HG03045 (cell line): ENCODE measurements at regions not wholly inside any gene's neighbourhood (a gene's known extent, or its start where the extent isn't known, plus 50 kb on each side); places are given as distances from the start of the nearest gene placed in this dataset.
"Not testable (repeated sequence)": the region's sequence is repeated elsewhere in the genome, so short reads cannot be mapped to it uniquely, and the experiment has no call there.

Experiments
- ATAC-seq: cut with Tn5 transposase; IDR thresholded peaks from one replicate; pipeline ENCODE4 v1.9.1; 2021; ENCODE audit warnings: mild to moderate bottlenecking, moderate library complexity; ENCODE audit not compliant: unreplicated experiment

DNA sequence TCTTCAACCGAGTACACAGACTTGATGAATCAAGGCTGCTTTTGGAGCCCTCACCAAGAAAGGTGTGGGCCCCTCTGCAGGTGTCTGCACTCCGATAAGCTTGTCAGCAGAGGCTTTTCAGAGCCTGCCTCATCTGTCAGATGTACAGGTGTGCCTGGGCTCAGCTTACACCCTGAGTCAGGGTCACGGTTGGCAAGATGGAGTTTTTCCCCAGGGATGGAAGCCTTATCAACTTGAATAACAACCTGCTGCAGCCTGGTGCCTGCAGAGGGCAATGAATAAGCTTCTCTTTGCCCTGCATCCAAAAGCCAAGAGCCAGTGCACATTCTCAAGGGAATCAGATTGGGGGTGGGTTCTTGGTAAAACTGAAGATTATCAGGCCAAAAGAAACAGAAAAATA is 427.1 kb downstream of the CD83 start:
- ATAC-seq = no peak

DNA sequence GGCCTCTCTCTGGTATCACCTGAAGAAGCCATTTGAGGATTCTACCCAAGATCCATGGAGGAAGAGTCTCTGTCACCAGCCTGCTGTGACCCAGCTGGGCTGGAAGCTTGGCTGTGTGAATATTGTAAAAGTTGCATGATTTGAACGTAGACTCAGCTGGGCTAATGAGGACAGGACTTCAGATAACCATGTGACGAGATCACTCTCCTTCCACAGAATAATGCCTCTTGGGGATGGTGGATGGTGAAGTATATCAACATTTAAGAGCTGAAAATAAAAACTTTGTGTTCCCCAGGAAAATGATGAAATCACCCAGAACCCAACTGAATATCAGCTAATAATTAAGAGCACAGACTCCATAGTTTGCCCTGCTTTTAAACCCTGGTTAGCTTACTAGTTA is 427.9 kb downstream of the CD83 start:
- no peak for ATAC-seq

GRCh38 chr6:14546036-14546435 is 428.5 kb downstream of the CD83 start:
- ATAC-seq = no peak

DNA sequence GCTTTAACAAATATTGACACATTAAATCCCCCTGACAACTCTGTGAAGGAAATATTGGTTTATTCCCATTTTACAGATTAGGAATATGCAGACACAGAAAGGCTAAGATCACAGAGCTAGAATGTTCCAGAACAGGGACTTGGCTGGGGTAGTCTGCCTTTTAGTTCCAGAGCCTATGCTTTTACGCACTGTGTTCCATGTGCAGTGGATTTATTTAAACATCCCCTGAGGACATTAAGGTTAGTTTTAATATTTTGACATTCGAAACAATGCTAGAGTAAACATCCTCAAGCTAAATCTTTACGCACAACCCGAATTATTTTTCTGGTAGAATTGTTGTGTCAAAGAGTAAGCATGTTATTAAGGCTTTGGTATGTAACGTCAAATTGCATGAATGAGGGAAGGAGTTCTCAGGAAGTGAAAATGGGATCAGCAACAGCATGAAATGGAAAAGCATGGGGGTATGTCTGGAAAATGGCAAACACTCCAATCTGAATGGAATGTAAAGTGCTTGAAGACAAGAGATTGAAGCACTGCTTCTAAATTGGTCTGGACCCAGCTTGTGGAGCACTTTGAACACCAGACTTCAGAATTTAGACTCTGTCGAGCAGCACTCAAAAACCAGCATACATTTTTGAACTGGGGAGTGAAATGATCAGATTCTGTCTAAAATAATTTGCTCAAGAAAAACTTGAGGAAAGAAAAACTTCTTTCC is 429.9 kb downstream of the CD83 start:
- no peak for ATAC-seq

- ATAC-seq = no peak
Measured at GRCh38 chr6:14549304-14549770, 431.8 kb downstream of the CD83 start.

DNA sequence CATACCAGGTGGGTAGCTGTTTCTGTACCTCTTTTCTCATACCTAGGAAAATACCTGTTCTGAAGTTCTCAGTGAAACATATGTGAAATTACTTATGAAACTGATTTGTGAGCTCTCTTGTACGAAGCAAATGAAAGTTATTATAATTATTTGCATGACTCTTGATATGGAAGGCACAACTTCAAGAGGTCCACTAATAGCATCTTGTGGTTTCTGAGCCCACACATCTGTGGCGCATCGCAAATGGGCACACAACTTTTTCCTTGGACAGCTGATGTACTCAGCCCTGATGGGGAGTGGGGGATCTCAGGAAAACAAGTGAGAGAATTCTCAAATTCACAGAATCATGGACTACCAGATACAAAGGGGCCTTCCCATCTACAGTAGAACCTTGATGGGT is 432.3 kb downstream of the CD83 start:
- ATAC-seq = no peak

- no peak for ATAC-seq
Measured at GRCh38 chr6:14550410-14550809, 432.8 kb downstream of the CD83 start.

DNA sequence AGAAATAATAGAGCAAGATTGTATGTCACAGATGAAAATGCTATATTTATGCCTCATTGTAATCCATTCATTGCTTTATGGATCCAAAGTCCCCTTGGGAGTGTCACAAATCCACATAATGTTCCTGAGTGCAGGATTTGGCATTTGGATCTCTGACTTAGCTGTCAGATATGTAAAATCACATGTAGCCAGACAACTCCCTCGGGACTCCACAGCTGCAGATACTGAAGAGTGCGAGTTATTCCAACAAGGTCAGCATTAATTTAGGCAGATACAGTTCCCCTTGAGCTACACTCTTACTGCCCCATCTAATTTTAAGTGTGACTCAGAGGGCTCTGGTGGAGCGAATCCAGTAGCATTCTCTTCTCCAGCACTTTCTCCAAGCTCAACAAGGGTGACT is 433.2 kb downstream of the CD83 start:
- no peak for ATAC-seq

DNA sequence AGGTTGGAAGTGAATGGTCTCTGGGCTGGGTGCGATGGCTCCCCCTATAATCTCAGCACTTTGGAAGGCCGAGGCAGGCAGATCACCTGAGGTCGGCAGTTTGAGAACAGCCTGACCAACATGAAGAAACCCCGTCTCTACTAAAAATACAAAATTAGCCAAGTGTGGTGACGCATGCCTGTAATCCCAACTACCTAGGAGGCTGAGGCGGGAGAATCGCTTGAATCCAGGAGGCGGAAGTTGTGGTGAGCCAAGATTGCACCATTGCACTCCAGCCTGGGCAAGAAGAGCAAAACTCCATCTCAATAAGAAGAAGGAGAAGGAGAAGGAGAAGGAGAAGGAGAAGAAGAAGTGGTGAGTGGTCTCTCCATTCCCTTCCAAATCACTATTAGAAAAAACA is 434.0 kb downstream of the CD83 start:
- not testable (repeated sequence) for ATAC-seq

DNA sequence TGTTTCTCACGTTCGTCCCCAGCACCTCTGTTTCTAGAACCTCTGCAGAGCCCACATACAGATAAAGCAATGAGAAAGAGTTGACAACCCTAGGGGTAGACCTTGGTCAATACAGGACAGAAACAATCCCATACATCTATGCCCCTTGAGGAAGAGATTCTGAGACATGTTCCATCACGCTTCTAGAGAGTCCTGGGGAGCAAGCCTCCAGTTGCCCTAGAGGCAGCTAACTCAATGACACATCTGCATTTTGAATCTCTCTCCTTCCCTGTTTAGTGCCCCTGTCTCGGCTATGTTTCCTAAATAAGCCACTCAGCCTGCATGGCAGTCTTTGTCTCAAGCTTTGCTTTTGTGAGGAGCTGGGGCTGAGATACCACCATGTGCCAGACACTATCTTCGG is 435.3 kb downstream of the CD83 start:
- no peak for ATAC-seq

DNA sequence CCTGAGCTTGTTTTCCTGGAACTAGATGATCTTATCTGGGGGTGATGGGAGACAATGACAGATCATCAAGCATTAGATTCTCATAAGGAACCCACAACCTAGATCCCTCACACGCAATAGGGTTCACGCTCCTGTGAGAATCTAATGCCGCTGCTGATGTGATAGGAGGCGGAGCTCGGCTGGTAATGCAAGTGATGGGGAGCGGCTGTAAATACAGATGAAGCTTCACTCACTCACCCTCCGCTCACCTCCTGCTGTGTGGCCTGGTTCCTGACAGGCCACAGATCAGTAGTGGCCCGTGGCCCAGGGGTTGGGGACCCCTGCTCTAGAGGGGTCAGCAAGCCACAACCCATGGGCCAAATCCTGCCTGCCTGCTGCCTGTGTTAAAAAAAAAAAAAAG is 435.9 kb downstream of the CD83 start:
- no peak for ATAC-seq

DNA sequence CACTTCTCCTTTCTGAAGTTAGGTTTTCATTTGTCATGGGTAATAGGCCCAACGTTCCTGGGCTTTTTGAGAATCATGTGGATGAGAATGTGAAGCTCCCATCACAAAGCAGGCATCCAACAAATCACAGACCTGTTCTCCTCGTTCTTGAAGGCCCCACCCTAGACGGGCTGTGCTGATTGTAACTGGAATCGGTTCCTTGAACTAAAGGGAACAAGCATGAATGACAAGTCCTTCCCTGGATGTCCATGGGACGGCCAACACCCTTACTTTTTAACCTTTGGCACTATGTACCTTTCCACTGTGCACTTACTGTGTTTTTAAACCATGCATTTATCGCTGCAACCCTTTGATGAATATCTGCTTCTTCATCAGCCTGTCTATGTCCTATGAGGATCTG is 438.2 kb downstream of the CD83 start:
- no peak for ATAC-seq

GRCh38 chr6:14559746-14560536 is 442.4 kb downstream of the CD83 start:
- ATAC-seq = no peak

DNA sequence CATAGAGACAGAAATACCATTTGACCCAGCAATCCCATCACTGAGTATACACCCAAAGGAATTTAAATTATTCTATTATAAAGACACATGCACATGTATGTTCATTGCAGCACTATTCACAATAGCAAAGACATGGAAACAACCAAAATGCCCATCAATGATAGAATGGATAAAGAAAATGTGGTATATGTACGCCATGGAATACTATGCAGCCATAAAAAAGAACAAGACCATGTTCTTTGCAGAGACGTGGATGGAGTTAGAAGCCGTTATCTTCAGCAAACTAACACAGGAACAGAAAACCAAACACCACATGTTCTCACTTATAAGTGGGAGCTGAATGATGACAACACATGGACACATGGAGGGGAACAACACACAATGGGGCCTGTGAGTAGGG is 444.0 kb downstream of the CD83 start:
- ATAC-seq = not testable (repeated sequence)

GRCh38 chr6:14567842-14568241 is 450.3 kb downstream of the CD83 start:
- ATAC-seq = no peak

DNA sequence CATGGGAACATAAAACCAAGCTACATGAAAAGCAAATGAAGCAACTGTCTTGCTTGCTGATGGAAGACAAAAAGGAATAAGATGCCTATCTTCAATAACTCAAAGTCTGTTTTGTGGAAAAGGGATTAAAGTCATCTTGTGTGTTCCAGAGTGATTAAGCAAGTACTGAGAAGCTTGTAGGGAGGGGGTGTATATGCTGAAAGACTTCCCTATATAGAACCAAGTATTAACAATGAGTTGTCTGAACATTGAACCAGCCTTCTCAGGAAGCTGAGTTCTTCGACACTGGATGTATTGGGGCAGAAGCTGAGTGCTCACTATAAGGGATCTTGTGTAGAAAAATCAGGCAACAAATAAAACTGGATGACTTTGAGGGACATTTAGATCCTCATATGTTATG is 451.8 kb downstream of the CD83 start:
- ATAC-seq = no peak

DNA sequence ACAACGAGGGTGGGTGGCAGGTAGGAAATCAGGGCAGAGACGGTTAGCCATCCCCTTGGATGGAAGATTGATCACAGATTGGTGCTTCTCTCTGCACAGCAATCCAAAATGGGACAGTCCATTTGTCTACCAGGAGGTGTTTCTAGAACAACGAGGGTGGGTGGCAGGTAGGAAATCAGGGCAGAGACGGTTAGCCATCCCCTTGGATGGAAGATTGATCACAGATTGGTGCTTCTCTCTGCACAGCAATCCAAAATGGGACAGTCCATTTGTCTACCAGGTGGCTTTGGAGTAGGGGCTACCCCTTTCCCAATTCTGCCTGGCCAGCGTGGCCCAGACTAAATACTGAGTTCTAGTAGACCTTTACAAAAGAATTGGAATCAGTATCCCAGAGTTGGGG is 452.3 kb downstream of the CD83 start:
- not testable (repeated sequence) for ATAC-seq

GRCh38 chr6:14571001-14571400 is 453.4 kb downstream of the CD83 start:
- ATAC-seq = no peak

GRCh38 chr6:14571746-14572145 is 454.2 kb downstream of the CD83 start:
- no peak for ATAC-seq

DNA sequence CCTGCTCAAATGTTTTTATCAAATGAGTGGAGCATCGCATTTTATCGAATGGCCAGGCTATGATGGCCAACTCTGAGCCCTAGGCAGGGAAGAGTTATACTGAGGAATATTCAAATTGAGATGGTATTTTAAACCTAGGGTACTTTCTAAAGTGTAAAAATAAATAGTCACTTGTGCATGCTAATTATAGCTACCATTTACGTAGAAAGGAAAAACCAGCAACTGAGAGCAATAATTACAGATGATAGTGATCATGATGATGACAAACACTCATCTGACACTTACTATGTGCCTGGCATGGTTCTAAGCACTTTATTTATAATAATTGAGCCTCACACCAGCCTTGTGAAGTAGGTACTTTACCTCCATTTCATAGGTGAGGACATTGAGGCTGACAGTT is 455.7 kb downstream of the CD83 start:
- no peak for ATAC-seq

DNA sequence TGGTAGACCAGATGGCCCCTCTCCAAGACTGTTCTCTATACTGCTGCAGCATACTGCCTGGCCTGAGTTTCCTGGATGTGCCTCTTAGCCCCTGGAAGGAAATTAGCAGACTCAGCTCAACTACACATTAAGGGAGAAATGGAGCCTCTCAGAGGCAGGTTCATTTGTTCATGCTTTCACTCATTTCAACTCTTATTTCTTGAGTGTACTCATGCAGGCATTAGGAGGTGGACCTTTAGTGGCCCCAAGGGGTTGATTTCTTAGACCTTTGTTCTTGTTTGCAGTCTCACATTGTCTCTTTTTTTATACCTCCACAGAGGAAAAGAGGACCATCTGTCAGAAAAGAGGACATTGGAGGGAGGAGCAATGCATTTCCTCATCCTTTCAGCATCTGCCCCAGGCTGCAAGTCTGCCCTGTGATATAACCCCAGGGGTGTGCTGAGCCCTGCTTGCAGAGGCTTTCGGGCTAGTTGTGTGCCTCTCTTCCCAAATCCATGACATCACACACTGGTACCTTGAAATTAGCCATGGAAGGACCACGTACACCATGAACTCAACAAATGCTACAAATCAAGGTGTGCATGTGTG is 456.2 kb downstream of the CD83 start:
- ATAC-seq = no peak

DNA sequence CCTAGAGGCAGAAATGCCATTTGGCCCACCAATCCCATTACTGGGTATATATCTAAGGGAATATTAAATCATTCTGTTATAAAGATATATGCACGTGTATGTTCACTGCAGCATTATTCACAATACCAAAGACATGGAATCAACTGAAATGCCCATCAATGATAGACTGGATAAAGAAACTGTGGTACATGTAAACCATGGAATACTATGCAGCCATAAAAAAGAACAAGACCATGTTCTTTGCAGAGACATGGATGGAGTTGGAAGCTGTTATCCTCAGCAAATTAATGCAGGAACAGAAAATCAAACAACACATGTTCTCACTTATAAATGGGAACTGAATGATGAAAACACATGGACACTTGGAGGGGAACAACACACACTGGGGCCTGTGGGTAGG is 458.4 kb downstream of the CD83 start:
- no peak for ATAC-seq
